K562 (cell line): ENCODE measurements at regions not wholly inside any gene's neighbourhood (a gene's known extent, or its start where the extent isn't known, plus 50 kb on each side); places are given as distances from the start of the nearest gene placed in this dataset.

Source experiments
- ATAC-seq: fragments of 200-7000 bp; cut with Tn5 transposase; 3 replicates; pipeline ENCODE4 v1.9.1; 2020; ENCODE audit warnings: moderate library complexity
- BruUV-seq: library from RNA; stranded (reverse); fragments of 400-500 nt; replicated peaks from 2 replicates; lab custom pipeline; 2021; lab: Mats Ljungman, UMichigan
- CTCF ChIA-PET: fragments of 300-600 bp; formaldehyde crosslinking; extraction: SDS; loops from one replicate; lab custom pipeline; 2021; ENCODE audit warnings: low intra/inter-chr PET ratio; lab: Yijun Ruan, JAX
- POLR2A ChIA-PET: fragments of 300-600, 350-650 bp; sonication (Branson Sonifier 250); formaldehyde crosslinking; extraction: SDS; loops from one replicate; lab custom pipeline; 2021; ENCODE audit warnings: antibody characterized with exemption, inconsistent platforms; lab: Yijun Ruan, JAX
- DNase-seq, 4 experiments: peaks; one replicate each; pipeline versions ENCODE4 v3.0.0 to v3.0.0-alpha.2; 2011 to 2018; ENCODE audit warnings: low spot score in 3 of 4, mixed read lengths in 3 of 4; ENCODE audit errors: extremely low read depth in 1 of 4
- FAIRE-seq: peaks from 2 replicates; lab custom pipeline; 2011; peaks lifted over from hg19 to GRCh38; lab: Jason Lieb, UNC
- H2AFZ ChIP-seq: 2 replicates; pipeline ENCODE4 v1.6.0; 2011; ENCODE audit warnings: low read depth, low read length, control low read depth, inconsistent platforms
- H3K27ac ChIP-seq: fragments of 200-600 bp; 3 replicates; pipeline ENCODE4 v1.8.0; 2011; ENCODE audit warnings: low read depth, mild to moderate bottlenecking, control low read depth, inconsistent platforms, low read length, moderate library complexity, mixed read lengths; ENCODE audit errors: extremely low read depth
- H3K27me3 ChIP-seq, 2 experiments: fragments of 300-600 bp in 1 of 2; 2 replicates in 1 of 2; 3 replicates in 1 of 2; pipeline versions ENCODE4 v1.6.0 to v1.8.0; 2011; ENCODE audit warnings: inconsistent platforms in 2 of 2, low read length in 2 of 2, mild to moderate bottlenecking in 1 of 2, mixed read lengths in 1 of 2, moderate library complexity in 1 of 2; ENCODE audit not compliant: control insufficient read depth in 2 of 2, insufficient read depth in 2 of 2
- H3K36me3 ChIP-seq: fragments of 300-600 bp; 3 replicates; pipeline ENCODE4 v1.8.0; 2011; ENCODE audit warnings: mild to moderate bottlenecking, low read length, inconsistent platforms; ENCODE audit not compliant: control insufficient read depth, insufficient read depth
- H3K4me1 ChIP-seq, 2 experiments: fragments of 200-600 bp in 1 of 2; replicated peaks in 1 of 2; 2 replicates in 1 of 2; 3 replicates in 1 of 2; pipeline versions ENCODE4 v1.5.1 to v1.8.0; 2011; ENCODE audit warnings: inconsistent platforms in 2 of 2, low read length in 2 of 2, mild to moderate bottlenecking in 1 of 2, mixed read lengths in 1 of 2, moderate library complexity in 1 of 2; ENCODE audit not compliant: control insufficient read depth in 2 of 2, insufficient read depth in 2 of 2
- H3K4me2 ChIP-seq: 2 replicates; pipeline ENCODE4 v1.6.1; 2011; ENCODE audit warnings: low read length, control low read depth, inconsistent platforms, mixed read lengths; ENCODE audit not compliant: insufficient read depth
- H3K4me3 ChIP-seq: fragments of 200-600 bp; sonication (generic), shearing (Covaris generic); 2 replicates; pipeline ENCODE4 v1.5.1; 2016; ENCODE audit warnings: control low read depth, inconsistent platforms
- H3K79me2 ChIP-seq: fragments of 200-600 bp; 3 replicates; pipeline ENCODE4 v1.8.0; 2011; ENCODE audit warnings: low read length, inconsistent platforms; ENCODE audit not compliant: control insufficient read depth, insufficient read depth
- H3K9ac ChIP-seq, 2 experiments: 2 replicates each; pipeline versions ENCODE4 v1.6.0 to v1.6.1; 2011; ENCODE audit warnings: low read depth in 2 of 2, low read length in 2 of 2, control low read depth in 1 of 2, inconsistent platforms in 1 of 2, mild to moderate bottlenecking in 1 of 2, mixed read lengths in 1 of 2; ENCODE audit not compliant: insufficient read depth in 1 of 2
- H3K9me1 ChIP-seq: one replicate; pipeline ENCODE4 v1.6.0; 2011; ENCODE audit warnings: inconsistent platforms, mild to moderate bottlenecking, low read length, moderate library complexity; ENCODE audit not compliant: control insufficient read depth, insufficient read depth
- H3K9me3 ChIP-seq: replicated peaks from 2 replicates; pipeline ENCODE4 v1.5.1; 2011; ENCODE audit warnings: low read depth, low read length, inconsistent platforms; ENCODE audit not compliant: control insufficient read depth, insufficient read depth
- H4K20me1 ChIP-seq: replicated peaks from 2 replicates; pipeline ENCODE4 v1.6.1; 2011; ENCODE audit warnings: low read length, inconsistent platforms, mixed read lengths; ENCODE audit not compliant: control insufficient read depth, insufficient read depth
- MECOM ChIP-seq: fragments of 250-450 bp; sonication (Bioruptor Pico); IDR thresholded peaks from 2 replicates; pipeline ENCODE4 v1.8.0; 2022; ENCODE audit warnings: inconsistent platforms
- MIER1 ChIP-seq: fragments of 450-650 bp; IDR thresholded peaks from 2 replicates; pipeline ENCODE4 v1.6.1; 2016; ENCODE audit warnings: antibody characterized with exemption, mild to moderate bottlenecking, low read depth
- TAL1 ChIP-seq: fragments of 450-650 bp; IDR thresholded peaks from 2 replicates; pipeline ENCODE4 v1.6.1; 2016; ENCODE audit warnings: mild to moderate bottlenecking
- U2AF1 ChIP-seq: fragments of 200-400 bp; formaldehyde crosslinking; optimal IDR thresholded peaks from 2 replicates; pipeline ENCODE3; 2017; ENCODE audit warnings: mild to moderate bottlenecking, low read depth, low read length, moderate library complexity
- ZFP30 ChIP-seq: fragments of 250-450 bp; sonication (Bioruptor Pico); IDR thresholded peaks from 2 replicates; pipeline ENCODE4 v1.8.0; 2022; ENCODE audit warnings: moderate library complexity, mild to moderate bottlenecking, inconsistent platforms, borderline replicate concordance
- ZNF280A ChIP-seq: fragments of 450-650 bp; IDR thresholded peaks from 2 replicates; pipeline ENCODE4 v1.6.1; 2018; ENCODE audit warnings: mild to moderate bottlenecking, low read depth; ENCODE audit not compliant: partially characterized antibody
- WGBS: fragments of 100-300 bp; shearing (Covaris generic); methylation state at CpG from one replicate; pipeline ENCODE4 v1.1.6; 2016; ENCODE audit warnings: low coverage, mixed read lengths; ENCODE audit not compliant: insufficient coverage; ENCODE audit errors: missing lambda C conversion rate; 5-methylcytosine and 5-hydroxymethylcytosine counted together
- in situ Hi-C: fragments of 300-500 bp; cut with MboI; formaldehyde crosslinking; loops from 4 replicates; pipeline ENCODE4 v1.15.0; 2018; ENCODE audit warnings: inconsistent platforms, mixed read lengths
- intact Hi-C: fragments of 100-400 bp; cut with micrococcal nuclease; formaldehyde crosslinking; loops from 2 replicates; pipeline ENCODE4 v1.14.2; 2022
- TF ChIP-seq, protein P1 (sequence below), 2 experiments: fragments of 450-650 bp; IDR thresholded peaks; 2 replicates each; pipeline ENCODE4 v1.6.1; 2016

- H3K4me1 ChIP-seq, result peaks cover 2 to 3% of the 10 kb centered on the region in 2 experiments; a peak in 3 of 5 replicates
- no peaks in the 10 kb centered on the region for H3K36me3 ChIP-seq
- ATAC-seq, result no peak
- intact Hi-C loops, result no loop called here
- no peak overlapping the region for H3K4me2 ChIP-seq
- DNase-seq, result no peak
- no peaks in the 10 kb centered on the region for H3K9me1 ChIP-seq
- no peak overlapping the region for H3K9ac ChIP-seq
- peaks cover 2 to 3% of the 10 kb centered on the region in 2 experiments; a peak in 3 of 5 replicates for H3K27me3 ChIP-seq
- TF ChIP-seq MIER1, result no peak
- no peak for TF ChIP-seq U2AF1
- TF ChIP-seq TAL1, result no peak
- TF ChIP-seq, protein P1, sequence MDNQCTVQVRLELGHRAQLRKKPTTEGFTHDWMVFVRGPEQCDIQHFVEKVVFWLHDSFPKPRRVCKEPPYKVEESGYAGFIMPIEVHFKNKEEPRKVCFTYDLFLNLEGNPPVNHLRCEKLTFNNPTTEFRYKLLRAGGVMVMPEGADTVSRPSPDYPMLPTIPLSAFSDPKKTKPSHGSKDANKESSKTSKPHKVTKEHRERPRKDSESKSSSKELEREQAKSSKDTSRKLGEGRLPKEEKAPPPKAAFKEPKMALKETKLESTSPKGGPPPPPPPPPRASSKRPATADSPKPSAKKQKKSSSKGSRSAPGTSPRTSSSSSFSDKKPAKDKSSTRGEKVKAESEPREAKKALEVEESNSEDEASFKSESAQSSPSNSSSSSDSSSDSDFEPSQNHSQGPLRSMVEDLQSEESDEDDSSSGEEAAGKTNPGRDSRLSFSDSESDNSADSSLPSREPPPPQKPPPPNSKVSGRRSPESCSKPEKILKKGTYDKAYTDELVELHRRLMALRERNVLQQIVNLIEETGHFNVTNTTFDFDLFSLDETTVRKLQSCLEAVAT (IDR thresholded peaks at IDR 0.05), result no peak
- 0 out of 2 replicates have a peak, but pooled peaks cover 3% of the 10 kb centered on the region for H3K9me3 ChIP-seq
- in situ Hi-C loops, result no loop called here
- POLR2A ChIA-PET, result no interaction called here
- no peak overlapping the region for H3K27ac ChIP-seq
- 0% methylated on average over 3 of the region's 3 CpGs for WGBS
- H4K20me1 ChIP-seq, result no peaks in the 10 kb centered on the region
- no peak overlapping the region for H2AFZ ChIP-seq
- CTCF ChIA-PET, result no interaction called here
- H3K79me2 ChIP-seq, result no peaks in the 10 kb centered on the region
- no TSS peak for BruUV-seq
- H3K4me3 ChIP-seq, result no peak overlapping the region
- FAIRE-seq, result no peak
These were observed 966.2 kb upstream of the TMEM132C start for GRCh38 chr12:127300753-127301152.

- POLR2A ChIA-PET, result no interaction called here
- intact Hi-C loops, result no loop called here
- no peak for DNase-seq
- Histone ChIP-seq H3K36me3 (no peaks in the 10 kb centered on the region), H3K4me2 (no peak overlapping the region), H3K9me1 (no peaks in the 10 kb centered on the region)
- CTCF ChIA-PET, result no interaction called here
- TF ChIP-seq ZFP30 (CRISPR knock-in tag) (no peak), MECOM (CRISPR knock-in tag) (no peak), ZNF280A (no peak)
- TF ChIP-seq, all 486 proteins: peak for 0
- ATAC-seq (no peak), FAIRE-seq (no peak)
- no peaks in the 10 kb centered on the region for H3K79me2 ChIP-seq
- H3K27me3 ChIP-seq, result peaks cover 2 to 3% of the 10 kb centered on the region in 2 experiments; a peak in 2 of 5 replicates
- no peak overlapping the region for H2AFZ ChIP-seq
- 0% methylated on average over 1 of the region's 1 CpG for WGBS
- BruUV-seq, result no TSS peak
- 0 out of 2 replicates have a peak, but pooled peaks cover 3% of the 10 kb centered on the region for H3K9me3 ChIP-seq
- no peak overlapping the region for H3K9ac ChIP-seq
- H3K27ac ChIP-seq, result no peak overlapping the region
- H4K20me1 ChIP-seq, result no peaks in the 10 kb centered on the region
- in situ Hi-C loops, result no loop called here
- H3K4me1 ChIP-seq, result no peaks in the 10 kb centered on the region
- no peak overlapping the region for H3K4me3 ChIP-seq
These were observed 965.1 kb upstream of the TMEM132C start for GRCh38 chr12:127301876-127302275.
